DOHH2 (cell line): ENCODE measurements at regions not wholly inside any gene's neighbourhood (a gene's known extent, or its start where the extent isn't known, plus 50 kb on each side); places are given as distances from the start of the nearest gene placed in this dataset.

Source experiments
- H3F3A ChIP-seq: fragments of 200-600 bp; sonication (generic), shearing (Covaris generic); 2 replicates; pipeline ENCODE4 v1.6.0; 2016; ENCODE audit warnings: antibody characterized with exemption, mild to moderate bottlenecking; ENCODE audit not compliant: control insufficient read depth, insufficient read depth
- H3K27ac ChIP-seq: fragments of 200-600 bp; sonication (generic); 2 replicates; pipeline ENCODE4 v1.5.1; 2014; ENCODE audit warnings: low read depth, mild to moderate bottlenecking, low read length, moderate library complexity
- H3K27me3 ChIP-seq: fragments of 200-600 bp; sonication (generic); 2 replicates; pipeline ENCODE4 v1.6.1; 2014; ENCODE audit warnings: mild to moderate bottlenecking, low read length, mixed read lengths; ENCODE audit not compliant: control insufficient read depth
- H3K36me3 ChIP-seq: fragments of 200-600 bp; sonication (generic); 2 replicates; pipeline ENCODE4 v1.6.1; 2014; ENCODE audit warnings: mild to moderate bottlenecking, low read length, moderate library complexity, mixed read lengths; ENCODE audit not compliant: control insufficient read depth
- H3K4me1 ChIP-seq: fragments of 200-600 bp; sonication (generic); 2 replicates; pipeline ENCODE4 v1.6.1; 2014; ENCODE audit warnings: mild to moderate bottlenecking, low read length, mixed read lengths; ENCODE audit not compliant: control insufficient read depth
- H3K4me2 ChIP-seq: fragments of 200-600 bp; sonication (generic); 2 replicates; pipeline ENCODE4 v1.6.0; 2014; ENCODE audit warnings: mild to moderate bottlenecking, low read length, moderate library complexity
- H3K4me3 ChIP-seq: fragments of 200-600 bp; sonication (generic); 2 replicates; pipeline ENCODE4 v1.5.1; 2014; ENCODE audit warnings: mild to moderate bottlenecking, low read length, mixed read lengths
- H3K79me2 ChIP-seq: fragments of 200-600 bp; sonication (generic); 2 replicates; pipeline ENCODE4 v1.6.1; 2014; ENCODE audit warnings: mild to moderate bottlenecking, low read length, mixed read lengths; ENCODE audit not compliant: control insufficient read depth
- H3K9me2 ChIP-seq: fragments of 200-600 bp; sonication (generic); replicated peaks from 2 replicates; pipeline ENCODE4 v1.6.1; 2014; ENCODE audit warnings: mild to moderate bottlenecking, low read length, mixed read lengths; ENCODE audit not compliant: control insufficient read depth
- H3K9me3 ChIP-seq: fragments of 200-600 bp; sonication (generic); 2 replicates; pipeline ENCODE4 v1.6.1; 2014; ENCODE audit warnings: antibody characterized with exemption, low read length, mixed read lengths; ENCODE audit not compliant: control insufficient read depth, insufficient read depth
- H4K20me1 ChIP-seq: fragments of 200-600 bp; sonication (generic); 2 replicates; pipeline ENCODE4 v1.6.0; 2014; ENCODE audit warnings: low read depth, mild to moderate bottlenecking, antibody characterized with exemption, low read length, moderate library complexity; ENCODE audit not compliant: control insufficient read depth, insufficient read depth
- EZH2phosphoT487 ChIP-seq: fragments of 200-600 bp; sonication (generic); IDR thresholded peaks from 2 replicates; pipeline ENCODE4 v1.6.1; 2017; ENCODE audit warnings: borderline replicate concordance, mild to moderate bottlenecking, antibody characterized with exemption, low read length, moderate library complexity, mixed read lengths
- TF ChIP-seq, protein P1 (sequence below): fragments of 200-600 bp; sonication (generic); IDR thresholded peaks from one replicate; pipeline ENCODE4 v1.5.1; 2014; ENCODE audit warnings: antibody characterized with exemption, mild to moderate bottlenecking, low read depth, low read length; ENCODE audit not compliant: poor library complexity, severe bottlenecking

DNA sequence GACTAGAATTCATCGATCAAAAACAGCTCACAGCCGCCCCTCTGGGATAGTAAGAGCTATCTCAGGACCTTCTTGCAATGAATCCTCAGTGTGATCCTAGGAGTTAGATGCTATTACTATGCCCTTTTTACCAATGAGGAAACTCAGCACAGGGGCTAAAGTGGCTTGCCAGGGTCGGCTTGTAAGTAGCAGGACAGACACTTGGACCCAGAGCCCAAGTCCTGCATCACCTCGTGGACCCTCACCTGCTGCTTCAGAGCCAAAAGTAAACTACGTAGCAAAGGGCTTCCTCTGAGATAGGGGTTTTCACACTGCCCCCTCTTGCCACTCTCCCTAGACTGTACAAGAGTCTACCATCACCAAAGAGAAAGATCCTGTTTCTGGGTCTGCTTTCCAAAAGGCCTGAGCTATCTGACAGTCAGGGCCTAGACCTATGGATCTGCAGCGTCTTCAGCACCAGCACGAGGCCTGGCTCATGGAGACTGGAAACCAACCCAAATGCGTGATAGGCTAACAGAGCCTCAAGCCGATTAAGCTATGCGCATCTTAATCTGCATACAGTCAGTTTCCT lies 172.3 kb downstream of the ANKRD60 start:
- no peaks in the 10 kb centered on the region for H3K4me1 ChIP-seq
- H3K9me2 ChIP-seq: no peaks in the 10 kb centered on the region
- no peak overlapping the region for H3K27ac ChIP-seq
- no peaks in the 10 kb centered on the region for H3K36me3 ChIP-seq
- TF ChIP-seq, protein P1, sequence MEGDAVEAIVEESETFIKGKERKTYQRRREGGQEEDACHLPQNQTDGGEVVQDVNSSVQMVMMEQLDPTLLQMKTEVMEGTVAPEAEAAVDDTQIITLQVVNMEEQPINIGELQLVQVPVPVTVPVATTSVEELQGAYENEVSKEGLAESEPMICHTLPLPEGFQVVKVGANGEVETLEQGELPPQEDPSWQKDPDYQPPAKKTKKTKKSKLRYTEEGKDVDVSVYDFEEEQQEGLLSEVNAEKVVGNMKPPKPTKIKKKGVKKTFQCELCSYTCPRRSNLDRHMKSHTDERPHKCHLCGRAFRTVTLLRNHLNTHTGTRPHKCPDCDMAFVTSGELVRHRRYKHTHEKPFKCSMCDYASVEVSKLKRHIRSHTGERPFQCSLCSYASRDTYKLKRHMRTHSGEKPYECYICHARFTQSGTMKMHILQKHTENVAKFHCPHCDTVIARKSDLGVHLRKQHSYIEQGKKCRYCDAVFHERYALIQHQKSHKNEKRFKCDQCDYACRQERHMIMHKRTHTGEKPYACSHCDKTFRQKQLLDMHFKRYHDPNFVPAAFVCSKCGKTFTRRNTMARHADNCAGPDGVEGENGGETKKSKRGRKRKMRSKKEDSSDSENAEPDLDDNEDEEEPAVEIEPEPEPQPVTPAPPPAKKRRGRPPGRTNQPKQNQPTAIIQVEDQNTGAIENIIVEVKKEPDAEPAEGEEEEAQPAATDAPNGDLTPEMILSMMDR: no peak
- no peak for TF ChIP-seq EZH2phosphoT487
- no peak overlapping the region for H3K4me2 ChIP-seq
- no peaks in the 10 kb centered on the region for H4K20me1 ChIP-seq
- H3F3A ChIP-seq: no peaks in the 10 kb centered on the region
- no peak overlapping the region for H3K4me3 ChIP-seq
- peaks cover 5% of the 10 kb centered on the region; the same call in 1 of the 2 replicates for H3K9me3 ChIP-seq
- no peaks in the 10 kb centered on the region for H3K79me2 ChIP-seq
- no peaks in the 10 kb centered on the region for H3K27me3 ChIP-seq

DNA sequence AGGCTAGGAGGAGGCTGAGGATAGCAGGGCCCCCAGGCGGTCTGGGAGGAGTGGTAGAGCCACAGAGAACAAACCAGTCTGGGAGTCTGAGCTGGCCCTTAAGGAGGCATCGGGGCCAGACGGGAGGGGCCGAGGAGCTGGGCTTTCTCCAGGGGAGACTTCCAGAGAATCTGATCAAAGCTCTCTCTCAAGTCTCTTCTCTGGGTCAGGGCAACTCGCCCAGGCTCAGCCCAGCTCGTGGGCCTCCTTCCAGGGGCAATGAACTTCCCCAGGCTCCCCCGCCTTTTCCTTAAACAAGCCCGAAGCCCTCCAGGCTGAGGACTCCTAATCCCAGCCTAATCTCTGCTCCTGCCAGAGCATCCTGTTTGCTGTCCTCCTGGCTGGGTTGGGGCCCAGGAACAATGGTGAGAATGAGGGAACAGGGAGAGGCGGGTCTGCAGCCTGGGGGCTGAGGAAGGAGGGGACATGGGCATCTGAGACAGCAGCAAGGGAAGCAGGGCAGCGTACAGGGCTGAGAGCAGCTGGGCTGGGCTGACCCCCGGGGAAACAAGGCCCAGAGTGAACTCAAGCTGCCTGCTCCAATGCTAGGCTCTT lies 173.6 kb downstream of the ANKRD60 start:
- TF ChIP-seq EZH2phosphoT487: no peak
- TF ChIP-seq, protein P1: no peak
- no peaks in the 10 kb centered on the region; the same call in 1 of the 2 replicates for H3K27me3 ChIP-seq
- H3K4me2 ChIP-seq: no peak overlapping the region
- no peaks in the 10 kb centered on the region for H3K36me3 ChIP-seq
- no peaks in the 10 kb centered on the region for H3K4me1 ChIP-seq
- H3K79me2 ChIP-seq: no peaks in the 10 kb centered on the region
- peaks cover 5% of the 10 kb centered on the region; the same call in 1 of the 2 replicates for H3K9me3 ChIP-seq
- no peak overlapping the region for H3K27ac ChIP-seq
- H3K9me2 ChIP-seq: no peaks in the 10 kb centered on the region
- H3F3A ChIP-seq: no peaks in the 10 kb centered on the region
- no peak overlapping the region for H3K4me3 ChIP-seq
- no peaks in the 10 kb centered on the region for H4K20me1 ChIP-seq

DNA sequence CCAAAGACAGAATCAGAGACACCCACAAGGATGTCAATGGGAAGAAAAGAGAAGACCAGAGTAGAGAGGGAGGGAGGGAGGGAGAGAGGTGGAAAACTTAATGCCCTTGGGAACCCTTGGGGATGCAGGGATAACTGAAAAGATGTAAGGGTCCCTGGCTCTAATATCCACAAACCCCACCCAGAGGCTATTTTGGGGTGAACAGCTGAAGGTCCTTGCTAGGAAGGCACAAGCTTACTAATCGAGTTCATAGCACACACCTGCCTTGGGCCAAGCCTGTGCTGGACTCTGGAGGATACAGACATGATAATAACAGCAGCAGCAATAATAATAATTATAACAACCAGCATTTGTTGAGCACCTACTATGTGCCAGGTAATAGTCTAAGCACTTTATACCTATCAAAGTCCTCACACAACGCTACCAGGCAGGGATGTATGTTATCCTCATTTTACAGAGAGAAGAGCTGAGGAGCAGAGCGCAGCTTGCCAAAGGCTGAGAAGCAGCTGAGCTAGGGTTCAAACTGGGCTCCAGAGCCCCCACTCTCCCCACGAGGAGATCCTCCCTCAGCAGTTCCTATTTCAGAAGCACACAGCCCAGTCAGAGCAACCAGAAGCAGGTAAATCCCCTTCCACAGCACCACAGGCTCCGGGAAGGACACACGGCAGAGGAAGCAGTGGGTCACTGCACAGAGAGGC lies 174.2 kb downstream of the ANKRD60 start:
- Histone ChIP-seq H3K4me3 (no peak overlapping the region), H3K4me1 (no peaks in the 10 kb centered on the region), H4K20me1 (no peaks in the 10 kb centered on the region), H3K79me2 (no peaks in the 10 kb centered on the region), H3K27me3 (no peaks in the 10 kb centered on the region; the same call in 1 of the 2 replicates), H3K36me3 (no peaks in the 10 kb centered on the region), H3K27ac (no peak overlapping the region), H3K9me2 (no peaks in the 10 kb centered on the region), H3K4me2 (no peak overlapping the region), H3K9me3 (peaks cover 5% of the 10 kb centered on the region; the same call in 1 of the 2 replicates), H3F3A (no peaks in the 10 kb centered on the region)
- no peak for TF ChIP-seq EZH2phosphoT487
- TF ChIP-seq, protein P1: no peak
